T-helper 9 cell (primary cell): ENCODE measurements at regions not wholly inside any gene's neighbourhood (a gene's known extent, or its start where the extent isn't known, plus 50 kb on each side); places are given as distances from the start of the nearest gene placed in this dataset.

Experiments
- DNase-seq: peaks from one replicate; pipeline ENCODE4 v3.0.0-alpha.2; 2020

DNA sequence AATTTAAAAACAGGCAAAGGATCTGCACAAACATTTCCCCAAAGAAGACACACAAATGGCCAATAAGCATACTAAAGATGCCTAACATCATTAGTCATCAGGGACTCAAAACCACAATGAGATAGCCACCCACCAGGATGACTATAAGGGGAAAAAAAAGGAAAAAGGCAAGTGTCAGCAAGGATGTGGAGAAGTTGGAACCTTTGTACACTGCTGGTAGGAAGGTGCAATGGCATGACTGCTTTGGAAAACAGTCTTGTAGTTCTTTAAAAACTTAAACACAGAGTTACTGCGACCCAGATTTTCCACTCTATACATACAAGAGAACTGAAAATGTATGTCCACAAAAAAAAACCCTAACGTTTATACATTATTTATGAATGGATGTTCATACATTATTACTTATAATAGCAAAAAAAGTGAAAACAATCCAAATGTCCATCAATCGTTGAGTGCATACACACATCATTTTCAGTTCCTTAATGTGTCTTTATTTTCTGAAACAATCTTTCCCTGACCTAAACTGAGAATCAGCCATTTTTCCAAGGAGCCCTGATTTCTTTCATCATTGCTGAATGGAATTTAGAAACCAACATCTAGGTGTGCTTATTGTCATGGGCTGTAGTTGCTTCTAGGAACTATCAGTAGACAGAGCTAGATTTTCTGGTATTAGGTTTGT lies 64.7 kb upstream of the TLK1 start:
- DNase-seq: no peak

DNA sequence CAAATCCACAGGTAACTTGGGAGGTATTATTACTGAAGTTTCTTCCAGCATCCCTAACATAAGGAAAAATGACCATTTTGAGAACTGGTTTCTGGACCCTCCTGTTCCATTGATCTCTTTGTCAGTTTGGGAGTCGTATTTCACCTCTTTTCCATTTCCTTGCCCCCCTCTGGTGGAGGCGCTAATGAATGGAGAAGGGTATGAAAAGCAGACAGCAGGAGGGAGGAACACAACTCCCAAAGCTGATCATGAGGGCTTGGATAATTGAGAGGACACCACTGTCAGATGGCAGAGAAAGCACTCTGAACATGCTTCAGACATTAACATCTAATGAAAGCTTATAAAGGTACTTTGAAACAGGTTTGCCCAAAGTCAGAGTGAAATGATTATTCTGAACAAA lies 56.6 kb upstream of the TLK1 start:
- DNase-seq: no peak

DNA sequence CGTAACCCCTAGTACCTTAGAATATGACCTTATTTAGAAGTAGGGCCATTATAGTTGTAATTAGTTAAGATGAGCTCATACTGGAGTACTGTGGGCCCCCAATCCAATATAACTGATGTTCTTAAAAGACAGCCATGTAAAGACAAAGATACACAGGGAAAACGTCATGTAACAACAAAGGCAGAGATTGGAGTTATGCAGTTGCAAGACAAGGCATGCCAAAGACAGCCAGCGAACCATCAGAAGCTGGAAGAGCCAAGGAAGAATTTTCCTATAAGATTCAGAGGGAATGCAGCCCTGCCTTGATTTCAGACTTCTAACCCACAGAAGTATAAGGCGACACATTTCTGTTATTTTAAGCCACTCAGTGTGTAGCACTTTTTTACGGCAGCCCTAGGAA lies 55.9 kb upstream of the TLK1 start:
- no peak for DNase-seq

- DNase-seq: no peak
Measured at GRCh38 chr2:171214093-171214492, 53.4 kb upstream of the TLK1 start.

DNA sequence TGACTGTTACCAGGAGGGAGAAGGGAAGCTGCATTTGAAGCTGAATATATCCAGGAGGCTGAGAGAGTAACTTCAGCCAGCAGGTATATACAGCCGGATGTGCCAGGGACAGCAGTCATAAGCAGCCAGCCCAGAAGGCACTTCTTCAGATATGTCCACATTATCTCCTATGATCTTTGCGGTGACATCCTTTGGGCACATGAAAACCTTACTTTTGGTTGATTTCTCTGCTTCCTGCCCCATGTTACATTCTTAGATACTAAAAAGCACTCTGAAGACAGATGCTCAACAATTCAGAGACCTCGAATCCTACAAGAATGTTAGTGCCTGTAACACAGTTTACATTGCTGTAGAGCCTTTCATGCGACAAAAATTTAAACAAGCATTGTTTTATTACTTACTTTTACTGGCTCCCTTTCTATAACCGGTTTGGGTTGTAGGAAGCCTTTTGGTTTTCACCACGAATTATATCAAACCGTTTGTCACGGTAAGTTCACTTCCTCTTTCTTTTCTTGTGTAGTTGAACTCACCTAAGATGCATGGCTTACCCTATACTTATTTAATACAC lies 50.3 kb upstream of the TLK1 start:
- peak; percentile 6 for DNase-seq
